Psoas muscle (tissue), 7 donors: ENCODE measurements at regions not wholly inside any gene's neighbourhood (a gene's known extent, or its start where the extent isn't known, plus 50 kb on each side); places are given as distances from the start of the nearest gene placed in this dataset.

ENCODE experiments used
- ATAC-seq, 4 donors: fragments of 200-7000 bp; cut with Tn5 transposase; one replicate each; pipeline ENCODE4 v1.9.1; 2020; ENCODE audit warnings: moderate library complexity in 3 of 4, mild to moderate bottlenecking in 2 of 4
- DNase-seq, 2 donors: peaks; one replicate each; pipeline ENCODE4 v3.0.0-alpha.2; 2020
- H3K27ac ChIP-seq: fragments of 200-600 bp; one replicate; pipeline ENCODE4 v1.8.0; 2022
- H3K27me3 ChIP-seq, 3 donors: fragments of 200-600 bp in 1 of 3; one replicate each; pipeline versions ENCODE4 v1.6.1 to v1.8.0; 2013 to 2022; ENCODE audit warnings: low read length in 2 of 3, mild to moderate bottlenecking in 2 of 3, moderate library complexity in 1 of 3; ENCODE audit not compliant: insufficient read depth in 3 of 3
- H3K36me3 ChIP-seq, 2 donors: fragments of 200-600 bp in 1 of 2; one replicate each; pipeline versions ENCODE4 v1.6.1 to v1.8.0; 2013 to 2022; ENCODE audit warnings: low read depth in 1 of 2, mild to moderate bottlenecking in 1 of 2, moderate library complexity in 1 of 2; ENCODE audit not compliant: insufficient read depth in 1 of 2
- H3K4me1 ChIP-seq: fragments of 200-600 bp; one replicate; pipeline ENCODE4 v1.8.0; 2022
- H3K4me3 ChIP-seq: fragments of 200-600 bp; one replicate; pipeline ENCODE4 v1.8.0; 2022; ENCODE audit warnings: mild to moderate bottlenecking
- H3K9me3 ChIP-seq: fragments of 200-600 bp; one replicate; pipeline ENCODE4 v1.8.0; 2022
- CTCF ChIP-seq: fragments of 200-600 bp; IDR thresholded peaks from one replicate; pipeline ENCODE4 v1.8.0; 2022; ENCODE audit warnings: antibody characterized with exemption
- WGBS, 3 donors: extraction: QIAGEN DNeasy Blood & Tissue Kit; methylation state at CpG; one replicate each; pipeline versions ENCODE4 v1.1.6 to v1.1.7; 2013; 5-methylcytosine and 5-hydroxymethylcytosine counted together
- intact Hi-C, 2 donors: fragments of 100-400 bp; cut with DNase I; formaldehyde crosslinking; loops; one replicate each; pipeline versions ENCODE4 v1.11.0 to v1.14.2; 2022
- donor health status: healthy with polysubstance abuse.
- donor health status: DM: no; HTN: no; CAD: no; lungs with moderate emphysema.
- donor health status: Bipolar disorder and iron deficiency.
- donor health status: healthy.
- donor health status: DM: yes; HTN: yes; CAD: no.
- donor health status: DM: no; HTN: no; CAD: no.
- donor health status: DM: yes; HTN: yes; CAD: no.

- intact Hi-C loops: no loop called here
- no peak for DNase-seq
- no peak overlapping the region for H3K4me3 ChIP-seq
- H3K4me1 ChIP-seq: no peaks in the 10 kb centered on the region
- no peak for ATAC-seq
- H3K36me3 ChIP-seq: no peaks in the 10 kb centered on the region
- no peak overlapping the region for H3K27ac ChIP-seq
- no peaks in the 10 kb centered on the region for H3K9me3 ChIP-seq
- 84 to 94% (median 90%) methylated on average over 1 of the region's 1 CpG for WGBS, 3 donors
- no peak for TF ChIP-seq CTCF
- no peaks in the 10 kb centered on the region for H3K27me3 ChIP-seq
These were observed 131.8 kb upstream of the CPSF6 start for GRCh38 chr12:69107541-69107940.

GRCh38 chr12:69108037-69108436 lies 131.3 kb upstream of the CPSF6 start:
- no peaks in the 10 kb centered on the region for H3K36me3 ChIP-seq
- H3K27ac ChIP-seq: no peak overlapping the region
- WGBS, 3 donors: 11 to 12% (median 12%) methylated on average over 2 of the region's 2 CpGs
- TF ChIP-seq CTCF: no peak
- intact Hi-C loops: no loop called here
- no peak overlapping the region for H3K4me3 ChIP-seq
- H3K9me3 ChIP-seq: no peaks in the 10 kb centered on the region
- no peak for DNase-seq
- H3K4me1 ChIP-seq: no peaks in the 10 kb centered on the region
- ATAC-seq: no peak
- no peaks in the 10 kb centered on the region for H3K27me3 ChIP-seq

GRCh38 chr12:69112616-69113015 lies 126.8 kb upstream of the CPSF6 start:
- H3K27ac ChIP-seq: no peak overlapping the region
- no peaks in the 10 kb centered on the region for H3K36me3 ChIP-seq
- H3K4me3 ChIP-seq: no peak overlapping the region
- H3K27me3 ChIP-seq: no peaks in the 10 kb centered on the region
- 76 to 85% (median 79%) methylated on average over 4 of the region's 4 CpGs for WGBS, 3 donors
- no peak for TF ChIP-seq CTCF
- ATAC-seq (no peak), DNase-seq (no peak)
- H3K4me1 ChIP-seq: no peaks in the 10 kb centered on the region
- no peaks in the 10 kb centered on the region for H3K9me3 ChIP-seq
- intact Hi-C loops: no loop called here

GRCh38 chr12:69115099-69115498 lies 124.3 kb upstream of the CPSF6 start:
- Histone ChIP-seq H3K27me3 (no peaks in the 10 kb centered on the region), H3K4me1 (no peaks in the 10 kb centered on the region), H3K36me3 (no peaks in the 10 kb centered on the region), H3K27ac (no peak overlapping the region), H3K4me3 (no peak overlapping the region), H3K9me3 (no peaks in the 10 kb centered on the region)
- no peak for DNase-seq
- intact Hi-C loops: no loop called here
- WGBS, 3 donors: 62 to 100% (median 92%) methylated on average over 2 to 3 of the region's 3 CpGs
- no peak for ATAC-seq
- no peak for TF ChIP-seq CTCF

- intact Hi-C loops: no loop called here
- Histone ChIP-seq H3K4me3 (no peak overlapping the region), H3K27ac (no peak overlapping the region), H3K27me3 (no peaks in the 10 kb centered on the region), H3K36me3 (no peaks in the 10 kb centered on the region), H3K4me1 (no peaks in the 10 kb centered on the region), H3K9me3 (no peaks in the 10 kb centered on the region)
- no peak for TF ChIP-seq CTCF
- WGBS, 3 donors: 82 to 91% (median 89%) methylated on average over 7 to 9 of the region's 9 CpGs
- DNase-seq: no peak
- ATAC-seq: no peak
These were observed 123.4 kb upstream of the CPSF6 start for GRCh38 chr12:69115951-69116350.
